ENCODE measurements at regions not wholly inside any gene's neighbourhood (a gene's known extent, or its start where the extent isn't known, plus 50 kb on each side); places are given as distances from the start of the nearest gene placed in this dataset.

DNA sequence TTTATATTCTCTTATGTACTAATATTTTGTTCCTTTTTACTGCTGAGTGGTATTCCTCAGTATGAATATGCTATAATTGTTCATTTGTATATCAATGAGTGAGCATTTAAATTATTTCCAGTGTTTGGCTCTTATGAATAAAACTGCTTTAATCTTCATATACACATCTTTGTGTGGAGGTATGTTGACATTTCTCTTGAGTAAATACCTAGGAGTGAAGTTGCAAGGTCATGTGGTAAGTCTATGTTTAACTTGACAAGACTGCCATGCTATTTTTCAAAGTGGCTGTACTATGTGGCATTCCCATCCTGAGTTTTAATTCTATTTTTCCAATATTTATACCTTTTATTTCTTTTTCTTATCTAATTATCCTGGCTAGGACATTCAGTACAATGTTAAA lies 124.2 kb downstream of the ADSS2 start:
- no peak for TF ChIP-seq POLR2AphosphoS5 (IDR thresholded peaks at IDR 0.05; ENCODE audit: insufficient read depth in 1 of 2, low read depth in 1 of 2)
- TF ChIP-seq CTCF (IDR thresholded peaks at IDR 0.05): no peak

Data from vagina (tissue), 2 donors.